ENCODE measurements at regions not wholly inside any gene's neighbourhood (a gene's known extent, or its start where the extent isn't known, plus 50 kb on each side); places are given as distances from the start of the nearest gene placed in this dataset.
"Not testable (repeated sequence)": the region's sequence is repeated elsewhere in the genome, so short reads cannot be mapped to it uniquely, and the experiment has no call there.

- Histone ChIP-seq H3K36me3 (no peaks in the 10 kb centered on the region), H3K4me3 (no peak overlapping the region), H3K9me3 (no peaks in the 10 kb centered on the region), H3K27me3 (no peaks in the 10 kb centered on the region), H3K4me1 (no peaks in the 10 kb centered on the region), H3K27ac (no peak overlapping the region)
- DNase-seq: no peak
- TF ChIP-seq POLR2A (IDR thresholded peaks at IDR 0.05) (no peak), CTCF (IDR thresholded peaks at IDR 0.05) (no peak)
- intact Hi-C loops (cut with DNase I; ENCODE audit: low total_unique reads): no loop called here
These were observed 340.9 kb downstream of the PCNX1 start for GRCh38 chr14:71248194-71248593.

GRCh38 chr14:71250347-71250746, 343.1 kb downstream of the PCNX1 start:
- Histone ChIP-seq H3K4me3 (no peak overlapping the region), H3K27ac (no peak overlapping the region), H3K9me3 (no peaks in the 10 kb centered on the region), H3K27me3 (no peaks in the 10 kb centered on the region), H3K4me1 (no peaks in the 10 kb centered on the region), H3K36me3 (no peaks in the 10 kb centered on the region)
- DNase-seq: no peak
- intact Hi-C loops (cut with DNase I; ENCODE audit: low total_unique reads): no loop called here
- TF ChIP-seq CTCF (IDR thresholded peaks at IDR 0.05): no peak
- no peak for TF ChIP-seq POLR2A (IDR thresholded peaks at IDR 0.05)

- no peak for TF ChIP-seq CTCF (IDR thresholded peaks at IDR 0.05)
- TF ChIP-seq POLR2A (IDR thresholded peaks at IDR 0.05): no peak
- intact Hi-C loops (cut with DNase I; ENCODE audit: low total_unique reads): no loop called here
- H3K9me3 ChIP-seq: no peaks in the 10 kb centered on the region
- H3K4me3 ChIP-seq: no peak overlapping the region
- DNase-seq: no peak
- no peaks in the 10 kb centered on the region for H3K4me1 ChIP-seq
- no peak overlapping the region for H3K27ac ChIP-seq
- no peaks in the 10 kb centered on the region for H3K36me3 ChIP-seq
- H3K27me3 ChIP-seq: no peaks in the 10 kb centered on the region
These were observed 343.5 kb downstream of the PCNX1 start for GRCh38 chr14:71250791-71251190.

- H3K9me3 ChIP-seq; DNase-seq; H3K36me3 ChIP-seq; H3K4me3 ChIP-seq; H3K27ac ChIP-seq; H3K27me3 ChIP-seq; intact Hi-C loops (cut with DNase I; ENCODE audit: low total_unique reads); H3K4me1 ChIP-seq: not testable (repeated sequence)
These were observed 346.9 kb downstream of the PCNX1 start for GRCh38 chr14:71254091-71254719.

GRCh38 chr14:71261206-71261605, 353.9 kb downstream of the PCNX1 start:
- peaks cover 0 to 9% of the 10 kb centered on the region in 2 donors for H3K9me3 ChIP-seq
- H3K4me3 ChIP-seq: no peak overlapping the region
- no peak overlapping the region for H3K27ac ChIP-seq
- no peak for DNase-seq
- no peaks in the 10 kb centered on the region for H3K27me3 ChIP-seq
- intact Hi-C loops (cut with DNase I; ENCODE audit: low total_unique reads): no loop called here
- TF ChIP-seq POLR2A (IDR thresholded peaks at IDR 0.05) (no peak), CTCF (IDR thresholded peaks at IDR 0.05) (no peak)
- no peaks in the 10 kb centered on the region for H3K36me3 ChIP-seq
- no peaks in the 10 kb centered on the region for H3K4me1 ChIP-seq

GRCh38 chr14:71262441-71262840, 355.2 kb downstream of the PCNX1 start:
- no peak overlapping the region for H3K27ac ChIP-seq
- peaks cover 0 to 9% of the 10 kb centered on the region in 2 donors for H3K9me3 ChIP-seq
- H3K4me1 ChIP-seq: no peaks in the 10 kb centered on the region
- intact Hi-C loops (cut with DNase I; ENCODE audit: low total_unique reads): no loop called here
- H3K36me3 ChIP-seq: no peaks in the 10 kb centered on the region
- DNase-seq: no peak
- H3K4me3 ChIP-seq: no peak overlapping the region
- H3K27me3 ChIP-seq: no peaks in the 10 kb centered on the region
- no peak for TF ChIP-seq POLR2A (IDR thresholded peaks at IDR 0.05)
- TF ChIP-seq CTCF (IDR thresholded peaks at IDR 0.05): no peak

Data from uterus (tissue), 3 donors.